HepG2 (cell line): ENCODE measurements at regions not wholly inside any gene's neighbourhood (a gene's known extent, or its start where the extent isn't known, plus 50 kb on each side); places are given as distances from the start of the nearest gene placed in this dataset.

Experiments
- CCAR2 ChIP-seq: fragments of 200-400 bp; formaldehyde crosslinking; optimal IDR thresholded peaks from 2 replicates; pipeline ENCODE3; 2018; ENCODE audit warnings: low read depth, mild to moderate bottlenecking, low read length, moderate library complexity
- NR2C2 ChIP-seq: sonication (generic); formaldehyde crosslinking; IDR thresholded peaks from 2 replicates; pipeline ENCODE4 v1.4.0; 2020; ENCODE audit warnings: missing genetic modification reagents, mild to moderate bottlenecking, moderate library complexity, borderline replicate concordance
- PHF5A ChIP-seq: IDR thresholded peaks from one replicate; pipeline ENCODE4 v1.6.1; 2018; ENCODE audit warnings: low read depth, missing genetic modification reagents; ENCODE audit not compliant: unreplicated experiment
- RFX5 ChIP-seq: IDR thresholded peaks from 2 replicates; pipeline ENCODE4 v1.6.1; 2011; ENCODE audit warnings: low read depth, low read length, improper control_type of control experiment
- TEAD2 ChIP-seq: sonication (generic); formaldehyde crosslinking; IDR thresholded peaks from 2 replicates; pipeline ENCODE4 v1.9.0; 2021; ENCODE audit warnings: missing genetic modification reagents

DNA sequence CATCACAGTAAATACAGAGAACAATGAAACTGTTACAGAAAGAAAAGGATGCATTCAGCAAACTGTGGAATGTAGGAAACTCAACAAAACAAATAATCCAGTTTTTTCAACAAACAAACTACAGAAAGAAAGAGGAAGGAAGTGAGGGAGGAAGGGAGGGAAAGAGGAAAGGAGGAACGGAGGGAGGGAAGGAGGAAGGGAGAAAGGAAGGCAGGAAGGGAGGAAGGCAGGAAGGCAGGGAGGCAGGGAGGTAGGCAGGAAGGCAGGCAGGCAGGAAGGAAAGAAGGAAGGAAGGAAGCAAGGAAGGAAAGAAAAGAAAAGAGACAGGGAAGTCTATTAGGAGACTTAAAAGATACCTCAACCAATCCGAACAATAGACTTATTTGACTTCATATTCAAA lies 135.7 kb downstream of the EFHB start:
- TF ChIP-seq RFX5 (no peak), CCAR2 (no peak), NR2C2 (no peak), TEAD2 (CRISPR knock-in tag) (no peak), PHF5A (CRISPR knock-in tag) (no peak)
